ENCODE measurements at regions not wholly inside any gene's neighbourhood (a gene's known extent, or its start where the extent isn't known, plus 50 kb on each side); places are given as distances from the start of the nearest gene placed in this dataset.

- TF ChIP-seq POLR2A (IDR thresholded peaks at IDR 0.05; ENCODE audit: low read length) (no peak), GATA1 (IDR thresholded peaks at IDR 0.05; ENCODE audit: low read depth, low read length) (no peak)
Observed at GRCh38 chr13:38191016-38191415, 158.6 kb upstream of the UFM1 start.
